ENCODE measurements at regions not wholly inside any gene's neighbourhood (a gene's known extent, or its start where the extent isn't known, plus 50 kb on each side); places are given as distances from the start of the nearest gene placed in this dataset.

DNA sequence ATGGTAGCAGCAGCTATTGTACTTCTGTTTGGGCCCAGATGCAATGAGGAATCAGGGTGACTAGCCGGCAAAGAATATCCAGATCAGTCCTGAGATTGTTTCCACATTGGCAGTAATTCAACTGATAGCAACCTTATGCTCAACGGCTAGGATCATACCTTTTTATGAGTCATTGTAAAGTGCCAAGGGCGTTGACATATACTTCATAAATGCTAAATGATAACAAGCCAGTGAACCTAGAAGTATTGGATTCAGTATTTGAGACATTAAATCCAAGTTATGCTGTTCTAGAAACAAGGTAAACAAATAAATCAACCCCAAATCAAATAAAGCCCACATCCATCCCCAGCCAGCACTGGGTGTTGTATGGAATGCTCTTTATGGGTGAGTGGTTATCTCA is 207.1 kb upstream of the ZFHX3 start:
- H3K14ac ChIP-seq (ENCODE audit: insufficient read length), result no peak overlapping the region
- DNase-seq (ENCODE audit: low read depth in 1 of 2, low spot score in 2 of 2) (no peak), FAIRE-seq (no peak)
- no peak overlapping the region for H3K18ac ChIP-seq (ENCODE audit: extremely low read depth, low read length)
- no peak overlapping the region for H2BK120ac ChIP-seq (replicated peaks; ENCODE audit: low read depth, low read length)
- no peak overlapping the region for H3K23ac ChIP-seq (ENCODE audit: insufficient read length)
- H4K20me1 ChIP-seq (replicated peaks in 1 of 2; ENCODE audit: control insufficient read depth in 1 of 2, insufficient read depth in 2 of 2, low read length in 2 of 2), result peaks cover 0 to 4% of the 10 kb centered on the region in 2 experiments
- H3K27ac ChIP-seq (ENCODE audit: low read depth, low read length), result no peak overlapping the region
- no peaks in the 10 kb centered on the region for H3K79me2 ChIP-seq (ENCODE audit: control insufficient read depth in 1 of 2, insufficient read depth in 2 of 2, low read length in 2 of 2)
- H2BK20ac ChIP-seq (ENCODE audit: low read length), result no peak overlapping the region
- H3K9me3 ChIP-seq (ENCODE audit: insufficient read depth in 2 of 2, low read depth in 1 of 2, low read length in 1 of 2), result no peaks in the 10 kb centered on the region
- no peak overlapping the region for H3K9ac ChIP-seq (replicated peaks in 1 of 4; ENCODE audit: extremely low read depth in 1 of 4, low read depth in 3 of 4, low read length in 3 of 4)
- no peaks in the 10 kb centered on the region; a peak in 1 of 8 replicates for H3K36me3 ChIP-seq (ENCODE audit: control insufficient read depth in 2 of 4, insufficient read depth in 4 of 4, low read length in 3 of 4)
- no peaks in the 10 kb centered on the region for H3K79me1 ChIP-seq (ENCODE audit: low read depth, low read length)
- no peak overlapping the region for H3K4me3 ChIP-seq (ENCODE audit: extremely low read depth in 1 of 4, insufficient read depth in 2 of 4, low read depth in 3 of 4, low read length in 4 of 4)
- no peak overlapping the region for H4K5ac ChIP-seq (ENCODE audit: insufficient read length, low read depth, low read length)
- no peak overlapping the region for H2BK15ac ChIP-seq (ENCODE audit: low read length)
- no peak overlapping the region for H2AK5ac ChIP-seq (ENCODE audit: low read depth, low read length)
- no peak overlapping the region for H2BK5ac ChIP-seq (ENCODE audit: low read depth, low read length)
- H2BK12ac ChIP-seq (ENCODE audit: low read depth, low read length), result no peak overlapping the region
- H4K8ac ChIP-seq (ENCODE audit: extremely low read depth, insufficient read depth, low read length), result no peak overlapping the region
- no peak overlapping the region for H3K4ac ChIP-seq (replicated peaks; ENCODE audit: insufficient read length, low read depth, low read length)
- WGBS, 2 experiments (ENCODE audit: extremely low coverage in 1 of 2, insufficient coverage in 1 of 2, insufficient read length in 1 of 2, insufficient replicate concordance in 2 of 2, low coverage in 1 of 2, low lambda C conversion rate in 2 of 2, missing lambda C conversion rate in 1 of 2), result 90% methylated on average over 3 of the region's 3 CpGs; no CpG with 5 or more reads in 1 of the 2 experiments
- no peak overlapping the region for H2AFZ ChIP-seq (ENCODE audit: low read length)
- no peak overlapping the region for H3K4me2 ChIP-seq (ENCODE audit: insufficient read depth in 1 of 2, low read depth in 2 of 2, low read length in 2 of 2)
- CTCF ChIA-PET (ENCODE audit: partially characterized antibody), result no interaction called here
- H3K27me3 ChIP-seq (replicated peaks in 1 of 4; ENCODE audit: control insufficient read depth in 3 of 4, extremely low read depth in 1 of 4, insufficient read depth in 3 of 4, low read length in 3 of 4), result no peaks in the 10 kb centered on the region; a peak in 1 of 7 replicates
- peaks cover 7% of the 10 kb centered on the region; the same call in 1 of the 2 replicates for H3K23me2 ChIP-seq (ENCODE audit: low read depth, low read length)
- POLR2A ChIA-PET (ENCODE audit: partially characterized antibody), result no interaction called here
- H3K56ac ChIP-seq (replicated peaks; ENCODE audit: insufficient read length, low read depth, low read length), result no peak overlapping the region
- no peaks in the 10 kb centered on the region for H3K4me1 ChIP-seq (replicated peaks in 1 of 4; ENCODE audit: control insufficient read depth in 3 of 4, insufficient read depth in 4 of 4, low read length in 3 of 4)
- H4K91ac ChIP-seq (replicated peaks; ENCODE audit: insufficient read length, low read length), result no peak overlapping the region
- TF ChIP-seq NRF1 (IDR thresholded peaks at IDR 0.05; ENCODE audit: low read depth, low read length), result no peak
- no peak for TF ChIP-seq SUZ12 (IDR thresholded peaks at IDR 0.05; ENCODE audit: low read length)
- no peak for TF ChIP-seq SIRT6 (IDR thresholded peaks at IDR 0.05; ENCODE audit: low read length)
- no peak for TF ChIP-seq EZH2 (IDR thresholded peaks at IDR 0.05; ENCODE audit: low read depth, low read length, severe bottlenecking)
- no peak for TF ChIP-seq HDAC2 (IDR thresholded peaks at IDR 0.05; ENCODE audit: borderline replicate concordance in 1 of 2, low read depth in 2 of 2, low read length in 2 of 2)
- TF ChIP-seq CREB1 (IDR thresholded peaks at IDR 0.05), result no peak
- TF ChIP-seq TCF12 (IDR thresholded peaks at IDR 0.05; ENCODE audit: low read depth, low read length), result no peak

Data from H1 (cell line).